ENCODE measurements at regions not wholly inside any gene's neighbourhood (a gene's known extent, or its start where the extent isn't known, plus 50 kb on each side); places are given as distances from the start of the nearest gene placed in this dataset.

DNA sequence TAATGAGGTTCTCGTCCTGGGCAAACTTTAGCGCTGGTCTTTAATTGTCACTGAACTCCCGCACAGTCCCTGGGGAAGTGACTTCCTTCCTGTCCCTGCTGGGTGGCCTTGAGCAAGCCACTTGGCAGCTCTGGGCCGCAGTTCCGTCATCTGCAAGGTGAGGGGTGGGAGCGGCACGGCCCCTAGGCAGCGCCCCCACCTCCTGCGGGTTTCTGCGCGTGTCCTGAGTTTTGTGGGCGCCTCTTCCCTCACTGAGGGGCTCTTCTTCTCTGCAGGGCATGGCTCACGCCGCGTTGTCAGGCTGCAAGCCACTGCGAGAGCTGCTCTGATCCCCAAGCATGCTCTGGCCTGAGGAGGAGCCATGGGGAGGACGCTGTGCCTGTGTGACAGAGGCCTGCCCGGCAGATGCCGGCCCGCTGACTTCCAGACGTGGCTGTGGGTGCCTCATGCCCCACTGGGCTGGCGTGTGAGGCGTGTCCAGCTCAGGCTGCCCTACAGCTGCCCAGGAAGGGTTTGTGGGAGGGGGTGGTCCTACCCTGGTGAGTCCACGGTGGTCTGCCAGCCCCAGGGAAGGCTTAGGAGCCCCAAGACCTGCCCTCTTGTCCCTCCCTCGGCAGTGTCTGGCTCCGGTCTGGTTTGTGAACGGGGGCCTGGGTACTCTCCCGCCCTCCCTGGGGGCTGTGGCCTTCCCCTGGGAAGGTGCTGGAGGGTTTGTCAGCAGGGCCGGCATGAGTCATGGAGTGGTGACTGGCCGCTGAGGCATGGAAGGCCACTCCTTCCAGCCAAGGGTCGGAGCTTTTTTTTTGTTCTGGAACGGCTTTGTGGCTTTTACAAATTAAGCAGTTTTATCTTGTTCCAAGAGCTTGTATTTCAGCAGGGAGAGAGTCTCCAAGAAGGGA lies 182.0 kb downstream of the SEC14L1 start (continued):
- TF ChIP-seq, protein P1, sequence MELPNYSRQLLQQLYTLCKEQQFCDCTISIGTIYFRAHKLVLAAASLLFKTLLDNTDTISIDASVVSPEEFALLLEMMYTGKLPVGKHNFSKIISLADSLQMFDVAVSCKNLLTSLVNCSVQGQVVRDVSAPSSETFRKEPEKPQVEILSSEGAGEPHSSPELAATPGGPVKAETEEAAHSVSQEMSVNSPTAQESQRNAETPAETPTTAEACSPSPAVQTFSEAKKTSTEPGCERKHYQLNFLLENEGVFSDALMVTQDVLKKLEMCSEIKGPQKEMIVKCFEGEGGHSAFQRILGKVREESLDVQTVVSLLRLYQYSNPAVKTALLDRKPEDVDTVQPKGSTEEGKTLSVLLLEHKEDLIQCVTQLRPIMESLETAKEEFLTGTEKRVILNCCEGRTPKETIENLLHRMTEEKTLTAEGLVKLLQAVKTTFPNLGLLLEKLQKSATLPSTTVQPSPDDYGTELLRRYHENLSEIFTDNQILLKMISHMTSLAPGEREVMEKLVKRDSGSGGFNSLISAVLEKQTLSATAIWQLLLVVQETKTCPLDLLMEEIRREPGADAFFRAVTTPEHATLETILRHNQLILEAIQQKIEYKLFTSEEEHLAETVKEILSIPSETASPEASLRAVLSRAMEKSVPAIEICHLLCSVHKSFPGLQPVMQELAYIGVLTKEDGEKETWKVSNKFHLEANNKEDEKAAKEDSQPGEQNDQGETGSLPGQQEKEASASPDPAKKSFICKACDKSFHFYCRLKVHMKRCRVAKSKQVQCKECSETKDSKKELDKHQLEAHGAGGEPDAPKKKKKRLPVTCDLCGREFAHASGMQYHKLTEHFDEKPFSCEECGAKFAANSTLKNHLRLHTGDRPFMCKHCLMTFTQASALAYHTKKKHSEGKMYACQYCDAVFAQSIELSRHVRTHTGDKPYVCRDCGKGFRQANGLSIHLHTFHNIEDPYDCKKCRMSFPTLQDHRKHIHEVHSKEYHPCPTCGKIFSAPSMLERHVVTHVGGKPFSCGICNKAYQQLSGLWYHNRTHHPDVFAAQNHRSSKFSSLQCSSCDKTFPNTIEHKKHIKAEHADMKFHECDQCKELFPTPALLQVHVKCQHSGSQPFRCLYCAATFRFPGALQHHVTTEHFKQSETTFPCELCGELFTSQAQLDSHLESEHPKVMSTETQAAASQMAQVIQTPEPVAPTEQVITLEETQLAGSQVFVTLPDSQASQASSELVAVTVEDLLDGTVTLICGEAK (IDR thresholded peaks at IDR 0.05), result no peak
- TF ChIP-seq, protein P1 (CRISPR knock-in tag; IDR thresholded peaks at IDR 0.05), result no peak
- no peak for TF ChIP-seq ATAD3A (CRISPR knock-in tag; IDR thresholded peaks at IDR 0.05)
- TF ChIP-seq PHF21A (CRISPR knock-in tag; IDR thresholded peaks at IDR 0.05), result peak; percentile 32; the same call in 1 of the 2 replicates
- TF ChIP-seq, protein P2, sequence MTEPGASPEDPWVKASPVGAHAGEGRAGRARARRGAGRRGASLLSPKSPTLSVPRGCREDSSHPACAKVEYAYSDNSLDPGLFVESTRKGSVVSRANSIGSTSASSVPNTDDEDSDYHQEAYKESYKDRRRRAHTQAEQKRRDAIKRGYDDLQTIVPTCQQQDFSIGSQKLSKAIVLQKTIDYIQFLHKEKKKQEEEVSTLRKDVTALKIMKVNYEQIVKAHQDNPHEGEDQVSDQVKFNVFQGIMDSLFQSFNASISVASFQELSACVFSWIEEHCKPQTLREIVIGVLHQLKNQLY (CRISPR knock-in tag; IDR thresholded peaks at IDR 0.05), result no peak
- TF ChIP-seq MBNL3 (CRISPR knock-in tag; conservative IDR thresholded peaks at IDR 0.05), result no peak
- TF ChIP-seq MAFF (IDR thresholded peaks at IDR 0.05; ENCODE audit: low read depth, low read length), result no peak
- TF ChIP-seq CCDC6 (CRISPR knock-in tag; IDR thresholded peaks at IDR 0.05), result no peak

Measured in HepG2 (cell line).